ENCODE measurements at regions not wholly inside any gene's neighbourhood (a gene's known extent, or its start where the extent isn't known, plus 50 kb on each side); places are given as distances from the start of the nearest gene placed in this dataset.

DNA sequence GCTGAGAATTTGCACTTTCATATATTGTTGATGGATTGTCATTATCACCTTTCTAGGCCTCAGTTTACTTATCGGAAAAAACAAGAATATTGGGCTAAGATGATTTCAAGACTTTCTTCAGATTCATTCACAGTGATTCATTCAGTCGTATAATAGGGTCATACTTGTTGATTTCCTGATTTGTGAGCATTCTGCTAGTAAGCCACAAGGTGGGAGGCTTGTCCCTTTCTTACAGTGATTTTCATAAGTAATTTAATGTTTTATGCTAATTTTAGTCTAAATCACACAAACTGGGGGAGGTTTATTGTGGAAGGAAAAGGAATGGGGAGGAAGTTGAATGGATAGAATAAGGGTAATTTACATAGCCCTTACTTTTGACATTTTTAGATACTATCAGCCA lies 126.8 kb upstream of the GOLGA6L4 start:
- no peak for TF ChIP-seq SIN3A (IDR thresholded peaks at IDR 0.05; ENCODE audit: borderline replicate concordance, insufficient read depth, low read length)
- TF ChIP-seq, protein P1, sequence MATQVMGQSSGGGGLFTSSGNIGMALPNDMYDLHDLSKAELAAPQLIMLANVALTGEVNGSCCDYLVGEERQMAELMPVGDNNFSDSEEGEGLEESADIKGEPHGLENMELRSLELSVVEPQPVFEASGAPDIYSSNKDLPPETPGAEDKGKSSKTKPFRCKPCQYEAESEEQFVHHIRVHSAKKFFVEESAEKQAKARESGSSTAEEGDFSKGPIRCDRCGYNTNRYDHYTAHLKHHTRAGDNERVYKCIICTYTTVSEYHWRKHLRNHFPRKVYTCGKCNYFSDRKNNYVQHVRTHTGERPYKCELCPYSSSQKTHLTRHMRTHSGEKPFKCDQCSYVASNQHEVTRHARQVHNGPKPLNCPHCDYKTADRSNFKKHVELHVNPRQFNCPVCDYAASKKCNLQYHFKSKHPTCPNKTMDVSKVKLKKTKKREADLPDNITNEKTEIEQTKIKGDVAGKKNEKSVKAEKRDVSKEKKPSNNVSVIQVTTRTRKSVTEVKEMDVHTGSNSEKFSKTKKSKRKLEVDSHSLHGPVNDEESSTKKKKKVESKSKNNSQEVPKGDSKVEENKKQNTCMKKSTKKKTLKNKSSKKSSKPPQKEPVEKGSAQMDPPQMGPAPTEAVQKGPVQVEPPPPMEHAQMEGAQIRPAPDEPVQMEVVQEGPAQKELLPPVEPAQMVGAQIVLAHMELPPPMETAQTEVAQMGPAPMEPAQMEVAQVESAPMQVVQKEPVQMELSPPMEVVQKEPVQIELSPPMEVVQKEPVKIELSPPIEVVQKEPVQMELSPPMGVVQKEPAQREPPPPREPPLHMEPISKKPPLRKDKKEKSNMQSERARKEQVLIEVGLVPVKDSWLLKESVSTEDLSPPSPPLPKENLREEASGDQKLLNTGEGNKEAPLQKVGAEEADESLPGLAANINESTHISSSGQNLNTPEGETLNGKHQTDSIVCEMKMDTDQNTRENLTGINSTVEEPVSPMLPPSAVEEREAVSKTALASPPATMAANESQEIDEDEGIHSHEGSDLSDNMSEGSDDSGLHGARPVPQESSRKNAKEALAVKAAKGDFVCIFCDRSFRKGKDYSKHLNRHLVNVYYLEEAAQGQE (IDR thresholded peaks at IDR 0.05; ENCODE audit: insufficient read depth in 1 of 2, low read depth in 2 of 2, low read length in 2 of 2): no peak
- TF ChIP-seq POLR2AphosphoS5 (IDR thresholded peaks at IDR 0.05; ENCODE audit: low read depth, low read length): no peak
- TF ChIP-seq TAF1 (IDR thresholded peaks at IDR 0.05; ENCODE audit: borderline replicate concordance, insufficient read depth, low read length): no peak
- TF ChIP-seq FOXP2 (optimal IDR thresholded peaks at IDR 0.05; ENCODE audit: borderline replicate concordance, extremely low read depth, extremely low read length, insufficient read depth): no peak
